GM23338 (cell line): ENCODE measurements at regions not wholly inside any gene's neighbourhood (a gene's known extent, or its start where the extent isn't known, plus 50 kb on each side); places are given as distances from the start of the nearest gene placed in this dataset.

Experiments
- EZH2 ChIP-seq: fragments of 200-600 bp; sonication (generic); IDR thresholded peaks from one replicate; pipeline ENCODE4 v1.8.0; 2017; ENCODE audit warnings: antibody characterized with exemption, mild to moderate bottlenecking, low read depth; ENCODE audit not compliant: unreplicated experiment
- JUNB ChIP-seq: IDR thresholded peaks from one replicate; pipeline ENCODE4 v1.6.1; 2016; ENCODE audit warnings: antibody characterized with exemption; ENCODE audit not compliant: unreplicated experiment
- TF ChIP-seq, protein P1 (sequence below), 2 experiments: fragments of 200-600 bp in 1 of 2; sonication (generic) in 1 of 2; conservative IDR thresholded peaks; 2 replicates each; pipeline versions ENCODE4 v1.5.1 to v1.6.1; 2016 to 2017; ENCODE audit warnings: antibody characterized with exemption in 2 of 2, low read depth in 2 of 2, mild to moderate bottlenecking in 2 of 2, moderate library complexity in 1 of 2

DNA sequence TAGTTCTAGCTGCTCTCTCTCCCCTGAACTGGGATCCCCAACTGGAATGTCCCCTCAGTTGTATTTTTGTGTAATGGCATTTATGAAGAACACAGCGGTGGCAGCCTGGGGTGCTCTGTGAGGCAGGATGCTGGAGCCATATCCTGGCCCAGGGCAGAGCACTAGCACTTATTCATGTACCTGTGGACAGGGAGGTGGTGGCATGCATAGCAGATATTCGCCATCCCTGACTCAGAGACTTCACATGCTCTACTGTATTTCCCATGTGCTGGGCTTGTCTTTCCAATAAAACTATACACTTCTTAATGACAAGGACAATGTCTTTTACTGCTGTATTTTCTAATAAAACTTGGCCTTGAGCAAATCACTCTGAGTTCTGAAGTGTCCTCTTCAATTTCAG is 125.3 kb downstream of the ADAMTS15 start:
- TF ChIP-seq, protein P1, sequence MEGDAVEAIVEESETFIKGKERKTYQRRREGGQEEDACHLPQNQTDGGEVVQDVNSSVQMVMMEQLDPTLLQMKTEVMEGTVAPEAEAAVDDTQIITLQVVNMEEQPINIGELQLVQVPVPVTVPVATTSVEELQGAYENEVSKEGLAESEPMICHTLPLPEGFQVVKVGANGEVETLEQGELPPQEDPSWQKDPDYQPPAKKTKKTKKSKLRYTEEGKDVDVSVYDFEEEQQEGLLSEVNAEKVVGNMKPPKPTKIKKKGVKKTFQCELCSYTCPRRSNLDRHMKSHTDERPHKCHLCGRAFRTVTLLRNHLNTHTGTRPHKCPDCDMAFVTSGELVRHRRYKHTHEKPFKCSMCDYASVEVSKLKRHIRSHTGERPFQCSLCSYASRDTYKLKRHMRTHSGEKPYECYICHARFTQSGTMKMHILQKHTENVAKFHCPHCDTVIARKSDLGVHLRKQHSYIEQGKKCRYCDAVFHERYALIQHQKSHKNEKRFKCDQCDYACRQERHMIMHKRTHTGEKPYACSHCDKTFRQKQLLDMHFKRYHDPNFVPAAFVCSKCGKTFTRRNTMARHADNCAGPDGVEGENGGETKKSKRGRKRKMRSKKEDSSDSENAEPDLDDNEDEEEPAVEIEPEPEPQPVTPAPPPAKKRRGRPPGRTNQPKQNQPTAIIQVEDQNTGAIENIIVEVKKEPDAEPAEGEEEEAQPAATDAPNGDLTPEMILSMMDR (conservative IDR thresholded peaks at IDR 0.05; ENCODE audit: low read depth in 2 of 2), result no peak
- TF ChIP-seq JUNB (no peak), EZH2 (no peak)
